ENCODE measurements at regions not wholly inside any gene's neighbourhood (a gene's known extent, or its start where the extent isn't known, plus 50 kb on each side); places are given as distances from the start of the nearest gene placed in this dataset.

DNA sequence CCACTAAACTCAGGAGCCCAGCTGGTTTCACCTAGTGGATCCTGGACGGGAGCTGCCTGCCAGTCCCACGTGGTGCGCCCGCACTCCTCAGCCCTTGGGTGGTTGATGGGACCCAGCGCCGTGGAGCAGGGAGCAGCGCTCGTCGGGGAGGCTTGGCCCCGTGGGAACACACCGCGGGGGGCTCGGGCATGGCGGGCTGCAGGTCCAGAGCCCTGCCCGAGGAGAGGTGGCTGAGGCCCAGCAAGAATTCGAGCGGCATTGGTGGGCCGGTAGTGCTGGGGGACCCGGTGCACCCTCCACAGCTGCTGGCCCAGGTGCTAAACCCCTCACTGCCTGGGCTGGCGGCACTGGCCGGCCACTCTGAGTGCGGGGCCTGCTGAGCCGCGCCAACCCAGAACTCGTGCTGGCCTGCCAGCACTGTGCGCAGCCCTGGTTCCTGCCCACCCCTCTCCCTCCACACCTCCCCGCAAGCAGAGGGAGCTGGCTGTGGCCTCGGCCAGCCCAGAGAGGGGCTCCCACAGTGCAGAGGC lies 137.3 kb downstream of the TRIB2 start:
- H3K27me3 ChIP-seq, result no peaks in the 10 kb centered on the region
- no peaks in the 10 kb centered on the region for H3K36me3 ChIP-seq
- H3K27ac ChIP-seq, result no peak overlapping the region
- TF ChIP-seq POLR2A (IDR thresholded peaks at IDR 0.05) (no peak), EP300 (IDR thresholded peaks at IDR 0.05) (no peak)
- TF ChIP-seq, protein P1, sequence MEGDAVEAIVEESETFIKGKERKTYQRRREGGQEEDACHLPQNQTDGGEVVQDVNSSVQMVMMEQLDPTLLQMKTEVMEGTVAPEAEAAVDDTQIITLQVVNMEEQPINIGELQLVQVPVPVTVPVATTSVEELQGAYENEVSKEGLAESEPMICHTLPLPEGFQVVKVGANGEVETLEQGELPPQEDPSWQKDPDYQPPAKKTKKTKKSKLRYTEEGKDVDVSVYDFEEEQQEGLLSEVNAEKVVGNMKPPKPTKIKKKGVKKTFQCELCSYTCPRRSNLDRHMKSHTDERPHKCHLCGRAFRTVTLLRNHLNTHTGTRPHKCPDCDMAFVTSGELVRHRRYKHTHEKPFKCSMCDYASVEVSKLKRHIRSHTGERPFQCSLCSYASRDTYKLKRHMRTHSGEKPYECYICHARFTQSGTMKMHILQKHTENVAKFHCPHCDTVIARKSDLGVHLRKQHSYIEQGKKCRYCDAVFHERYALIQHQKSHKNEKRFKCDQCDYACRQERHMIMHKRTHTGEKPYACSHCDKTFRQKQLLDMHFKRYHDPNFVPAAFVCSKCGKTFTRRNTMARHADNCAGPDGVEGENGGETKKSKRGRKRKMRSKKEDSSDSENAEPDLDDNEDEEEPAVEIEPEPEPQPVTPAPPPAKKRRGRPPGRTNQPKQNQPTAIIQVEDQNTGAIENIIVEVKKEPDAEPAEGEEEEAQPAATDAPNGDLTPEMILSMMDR (IDR thresholded peaks at IDR 0.05), result no peak
- H3K4me3 ChIP-seq, result no peak overlapping the region
- no peak for DNase-seq (ENCODE audit: low spot score in 2 of 2)
- no peaks in the 10 kb centered on the region for H3K9me3 ChIP-seq
- peaks cover 0 to 4% (median 0%) of the 10 kb centered on the region in 4 donors for H3K4me1 ChIP-seq
- 80 to 85% methylated on average over 13 to 23 of the region's 28 CpGs for WGBS, 2 donors

DNA sequence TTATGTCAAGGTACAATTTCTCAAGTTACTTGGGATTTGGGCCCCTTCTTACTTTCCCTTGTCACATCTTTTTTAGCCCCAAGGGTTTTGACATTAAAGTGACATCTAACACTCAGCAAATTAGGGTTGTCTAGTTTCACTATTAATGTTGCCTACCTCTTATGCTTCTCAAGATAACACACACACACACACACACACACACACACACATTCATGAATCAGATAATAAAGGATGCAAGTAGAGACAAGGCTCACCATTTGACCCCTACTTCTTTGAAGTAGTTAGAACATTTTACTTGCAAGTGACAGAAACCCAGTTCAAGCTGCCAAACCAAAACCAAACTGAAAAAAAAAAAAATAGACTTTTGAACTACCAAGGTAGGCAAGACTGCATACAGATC lies 138.8 kb downstream of the TRIB2 start:
- no peak overlapping the region for H3K4me3 ChIP-seq
- TF ChIP-seq EP300 (IDR thresholded peaks at IDR 0.05), result no peak
- TF ChIP-seq, protein P1 (IDR thresholded peaks at IDR 0.05), result no peak
- H3K36me3 ChIP-seq, result no peaks in the 10 kb centered on the region
- H3K9me3 ChIP-seq, result no peaks in the 10 kb centered on the region
- DNase-seq (ENCODE audit: low spot score in 2 of 2), result no peak
- no peaks in the 10 kb centered on the region for H3K27me3 ChIP-seq
- no peak overlapping the region for H3K27ac ChIP-seq
- H3K4me1 ChIP-seq, result peaks cover 0 to 4% (median 0%) of the 10 kb centered on the region in 4 donors

DNA sequence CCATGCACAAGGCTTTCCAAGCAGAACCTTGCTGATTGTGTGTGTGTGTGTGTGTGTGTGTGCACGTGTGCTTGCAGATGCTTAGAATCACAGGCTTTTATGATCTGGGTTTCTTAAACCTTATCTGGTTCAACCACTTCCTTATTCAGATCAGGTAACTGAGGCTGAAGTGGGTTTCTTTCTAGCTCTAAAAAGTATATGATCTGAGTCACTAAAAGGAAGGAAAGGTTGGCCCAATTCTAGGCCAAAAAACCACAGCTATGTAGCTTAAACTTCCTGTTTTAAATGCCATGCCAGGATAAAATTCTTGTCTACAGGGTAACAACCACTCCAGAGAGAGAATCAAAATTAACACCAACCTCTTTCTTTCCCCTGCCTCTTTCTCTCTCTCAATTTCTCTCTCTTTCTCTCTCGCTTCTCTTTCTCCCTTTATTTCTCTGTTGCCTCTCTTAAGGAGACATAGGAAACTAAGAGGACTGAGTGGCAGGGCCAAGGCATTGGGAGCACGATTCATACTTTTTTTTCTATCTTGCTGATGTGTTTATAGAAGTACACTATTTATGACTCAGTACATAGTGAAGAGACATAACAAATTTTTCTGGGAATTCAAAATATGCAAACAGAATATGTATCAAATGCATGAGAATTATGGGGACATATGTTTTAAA lies 140.3 kb downstream of the TRIB2 start:
- H3K9me3 ChIP-seq, result no peaks in the 10 kb centered on the region
- TF ChIP-seq EP300 (IDR thresholded peaks at IDR 0.05) (no peak), POLR2A (IDR thresholded peaks at IDR 0.05) (no peak)
- TF ChIP-seq, protein P1 (IDR thresholded peaks at IDR 0.05), result no peak
- DNase-seq (ENCODE audit: low spot score in 2 of 2), result no peak
- 66 to 70% methylated on average over 3 of the region's 3 CpGs for WGBS, 2 donors
- no peaks in the 10 kb centered on the region for H3K36me3 ChIP-seq
- H3K27me3 ChIP-seq, result no peaks in the 10 kb centered on the region
- no peak overlapping the region for H3K27ac ChIP-seq
- no peak overlapping the region for H3K4me3 ChIP-seq
- H3K4me1 ChIP-seq, result peaks cover 0 to 10% (median 2%) of the 10 kb centered on the region in 4 donors

DNA sequence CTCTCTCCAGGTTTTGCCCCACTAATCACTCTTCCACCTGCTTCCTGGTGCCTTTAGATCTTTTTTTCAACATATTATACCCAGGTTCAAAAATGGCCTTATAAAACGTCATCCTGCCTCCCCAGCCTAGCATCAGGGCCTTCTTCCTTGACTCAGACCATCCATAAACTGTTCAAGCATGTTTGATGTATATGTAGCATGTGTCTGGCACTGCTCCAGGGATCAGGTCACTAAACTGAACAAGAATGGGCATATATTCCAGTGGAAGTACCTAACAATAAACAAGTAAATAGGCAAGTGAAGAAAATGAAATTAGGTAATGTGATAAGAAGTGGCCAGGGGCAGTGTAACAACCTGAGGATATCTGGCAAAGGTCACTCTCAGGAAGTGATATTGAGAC lies 141.2 kb downstream of the TRIB2 start:
- peaks cover 0 to 10% (median 2%) of the 10 kb centered on the region in 4 donors for H3K4me1 ChIP-seq
- H3K27me3 ChIP-seq, result no peaks in the 10 kb centered on the region
- WGBS, 2 donors, result 77 to 80% methylated on average over 1 of the region's 1 CpG
- H3K27ac ChIP-seq, result no peak overlapping the region
- TF ChIP-seq, protein P1 (IDR thresholded peaks at IDR 0.05), result no peak
- TF ChIP-seq EP300 (IDR thresholded peaks at IDR 0.05), result no peak
- DNase-seq (ENCODE audit: low spot score in 2 of 2), result no peak
- H3K9me3 ChIP-seq, result no peaks in the 10 kb centered on the region
- H3K4me3 ChIP-seq, result no peak overlapping the region
- H3K36me3 ChIP-seq, result no peaks in the 10 kb centered on the region

DNA sequence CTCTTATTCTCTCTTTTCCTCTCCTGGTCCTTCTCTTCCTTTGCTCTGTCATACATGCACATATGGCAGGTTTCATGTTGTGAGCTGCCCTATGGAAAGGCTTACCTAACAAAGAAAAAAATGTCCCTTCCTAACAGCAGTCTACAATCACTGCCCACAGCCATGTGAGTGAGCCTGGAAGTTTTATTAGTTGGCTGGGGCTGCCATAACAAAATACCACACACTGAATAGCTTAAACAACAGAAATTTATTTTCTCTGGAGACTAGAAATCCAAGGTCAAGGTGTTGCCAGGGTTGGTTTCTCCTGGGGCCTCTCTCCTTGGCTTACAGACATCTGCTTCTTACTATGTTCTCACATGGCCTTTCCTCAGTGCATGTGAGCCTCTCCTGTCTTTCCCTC lies 142.1 kb downstream of the TRIB2 start:
- no peak for DNase-seq (ENCODE audit: low spot score in 2 of 2)
- H3K4me3 ChIP-seq, result no peak overlapping the region
- no peak overlapping the region for H3K27ac ChIP-seq
- H3K9me3 ChIP-seq, result peaks cover 0 to 5% (median 0%) of the 10 kb centered on the region in 4 donors
- H3K4me1 ChIP-seq, result peaks cover 0 to 10% (median 2%) of the 10 kb centered on the region in 4 donors
- H3K36me3 ChIP-seq, result no peaks in the 10 kb centered on the region
- no peak for TF ChIP-seq POLR2A (IDR thresholded peaks at IDR 0.05)
- no peak for TF ChIP-seq EP300 (IDR thresholded peaks at IDR 0.05)
- TF ChIP-seq, protein P1 (IDR thresholded peaks at IDR 0.05), result no peak
- H3K27me3 ChIP-seq, result no peaks in the 10 kb centered on the region

Data from tibial nerve (tissue), 4 donors.